CD4-positive, alpha-beta T cell treated with Interleukin-12 subunit alpha and Interleukin-12 subunit beta, for 1 hour (primary cell): ENCODE measurements at regions not wholly inside any gene's neighbourhood (a gene's known extent, or its start where the extent isn't known, plus 50 kb on each side); places are given as distances from the start of the nearest gene placed in this dataset.

Experiments used
- DNase-seq: peaks from one replicate; pipeline ENCODE4 v3.0.0-alpha.2; 2020

DNA sequence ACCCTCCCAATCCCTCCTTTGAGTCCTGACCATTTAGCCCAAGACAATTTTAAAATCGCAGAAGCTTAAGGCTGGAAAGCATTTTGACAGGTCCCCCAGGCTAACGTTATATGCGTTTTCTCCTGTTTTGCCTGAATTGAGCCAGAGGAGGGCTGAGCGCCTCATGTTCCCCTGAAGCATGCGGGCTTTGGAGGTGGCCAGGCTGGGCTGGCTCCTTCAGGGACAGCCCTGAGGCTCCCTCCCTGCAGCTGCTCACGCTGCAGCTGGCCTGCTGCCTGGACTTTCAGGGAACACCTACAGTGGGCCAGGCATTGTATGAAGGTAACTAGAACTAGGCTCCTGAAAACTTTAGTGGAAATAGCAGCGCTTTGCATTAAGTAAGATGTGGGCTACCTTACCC lies 179.2 kb downstream of the ACKR3 start:
- DNase-seq = no peak

DNA sequence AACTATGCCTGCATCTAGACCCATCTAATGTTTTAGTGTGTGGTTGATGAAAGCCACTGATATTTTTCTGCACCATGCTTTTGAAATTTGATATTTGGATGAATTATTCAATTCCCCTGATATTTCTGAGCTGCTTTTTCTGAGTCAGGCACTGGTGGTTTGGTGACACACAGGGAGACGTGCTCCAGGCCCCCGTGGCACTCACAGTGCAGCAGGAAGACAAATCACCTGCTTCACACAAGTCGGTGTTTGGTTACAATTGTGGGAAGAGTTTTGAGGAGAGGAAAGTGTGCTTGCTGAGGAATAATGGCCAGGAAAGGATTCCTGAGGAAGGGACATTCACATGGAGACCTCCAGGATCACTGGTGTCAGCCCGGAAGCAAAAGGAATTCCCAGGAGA lies 179.7 kb downstream of the ACKR3 start:
- no peak for DNase-seq

DNA sequence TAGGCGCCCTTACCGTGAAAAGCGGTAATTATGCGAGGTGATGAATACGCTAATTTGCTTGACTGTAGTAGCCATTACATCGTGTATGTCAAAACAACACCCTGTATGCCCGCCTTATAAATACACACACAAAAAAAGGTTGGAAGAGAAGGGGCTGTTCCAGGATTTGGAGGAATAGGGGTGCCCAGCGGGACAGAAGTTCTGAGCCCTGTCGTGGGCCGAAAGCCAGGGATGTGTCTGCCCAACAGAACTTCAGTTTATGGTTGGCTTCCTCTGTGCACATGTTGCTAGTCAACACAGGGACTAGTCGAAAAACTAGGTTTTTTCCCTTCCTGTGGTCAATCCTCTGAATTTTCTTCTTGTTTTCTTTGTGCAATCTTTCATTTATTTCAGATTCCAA lies 182.5 kb downstream of the ACKR3 start:
- no peak for DNase-seq

DNA sequence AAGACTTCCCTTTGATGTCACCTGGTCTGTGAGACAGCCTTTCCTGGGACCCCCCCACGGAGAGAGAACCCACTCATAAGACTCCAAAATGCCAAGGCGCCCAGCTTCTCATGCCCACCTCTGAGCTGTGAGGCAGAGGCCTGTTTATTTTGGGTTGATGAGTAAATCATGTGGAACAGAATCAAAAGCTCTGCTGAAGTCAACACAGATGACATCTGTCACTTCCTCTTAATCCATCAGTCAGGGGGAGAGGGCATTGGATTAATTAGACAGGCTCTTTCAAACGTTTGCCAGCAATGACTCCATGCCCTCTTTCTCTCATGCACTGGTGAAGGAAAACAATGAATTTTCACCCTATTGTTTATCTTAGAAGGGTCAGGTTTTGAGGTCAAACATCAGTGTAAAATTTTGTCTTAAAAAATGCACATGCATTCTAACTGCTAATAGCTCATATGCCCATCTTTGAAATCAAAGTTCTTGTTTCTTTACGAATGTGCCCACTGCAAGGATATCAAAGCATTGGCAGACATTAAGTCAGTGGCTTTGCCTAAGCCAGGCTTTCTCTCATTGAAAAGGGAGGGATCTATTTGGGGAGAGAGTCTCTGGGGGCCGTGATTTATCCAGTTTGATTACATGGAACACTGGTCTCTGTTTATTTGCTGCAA lies 184.1 kb downstream of the ACKR3 start:
- DNase-seq = no peak

DNA sequence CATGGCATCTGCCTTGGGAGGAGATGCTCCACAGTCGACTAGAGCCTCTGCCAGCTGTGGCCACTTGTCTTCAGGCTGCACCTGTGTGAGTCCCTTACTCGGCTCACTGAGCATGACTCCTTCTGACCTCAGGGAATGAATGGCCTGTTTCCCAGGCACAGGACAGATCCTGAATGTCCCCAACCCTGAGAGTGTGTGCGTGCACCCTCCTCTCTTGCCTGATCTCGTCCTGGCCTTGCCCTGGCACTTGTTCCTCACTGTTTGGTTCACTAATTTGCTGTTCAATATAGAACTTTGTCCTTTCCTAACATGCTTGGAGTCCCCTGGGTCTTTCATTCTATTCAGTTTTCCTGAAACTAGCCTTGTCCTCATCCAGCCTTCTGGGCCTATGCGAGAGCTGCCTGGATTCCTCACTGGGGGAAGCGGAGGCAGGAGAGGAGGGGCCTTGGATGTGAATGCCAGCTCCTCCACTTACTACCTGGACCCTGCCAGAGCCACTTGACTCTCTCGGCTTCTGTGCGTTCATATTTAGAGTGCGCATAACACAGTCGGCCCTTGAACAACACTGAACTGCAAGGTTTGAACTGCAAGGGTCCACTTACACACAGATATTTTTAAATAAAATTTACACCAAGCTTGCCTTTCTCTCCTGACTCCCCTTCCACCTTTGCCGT lies 184.8 kb downstream of the ACKR3 start:
- DNase-seq = no peak

DNA sequence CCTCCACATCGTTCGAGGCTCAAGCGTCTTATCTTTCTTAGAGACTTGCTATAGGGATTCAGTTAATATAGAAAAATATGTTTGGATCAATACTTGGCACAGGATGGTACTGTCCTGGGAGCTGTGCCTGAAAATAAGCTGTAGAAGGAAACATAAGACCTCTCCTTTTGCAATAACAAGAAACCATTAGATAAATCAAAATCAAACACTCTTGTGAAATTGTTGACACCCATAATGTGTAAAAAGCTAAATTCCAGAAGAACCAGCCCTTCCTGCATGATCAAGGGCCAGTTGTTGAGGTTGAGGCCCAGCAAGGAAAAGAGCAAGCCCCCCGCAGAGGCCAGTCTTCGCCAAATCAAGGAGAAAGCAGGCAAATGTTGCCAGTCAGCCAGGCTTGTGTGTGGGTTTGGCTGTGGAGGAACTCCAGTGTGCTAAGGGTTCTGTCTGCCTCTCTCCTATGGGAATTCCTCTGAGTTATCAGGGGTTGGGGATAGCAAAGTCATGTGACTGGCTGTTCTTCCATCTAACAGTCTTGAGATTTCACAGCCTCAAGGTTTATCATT lies 185.7 kb downstream of the ACKR3 start:
- no peak for DNase-seq

DNA sequence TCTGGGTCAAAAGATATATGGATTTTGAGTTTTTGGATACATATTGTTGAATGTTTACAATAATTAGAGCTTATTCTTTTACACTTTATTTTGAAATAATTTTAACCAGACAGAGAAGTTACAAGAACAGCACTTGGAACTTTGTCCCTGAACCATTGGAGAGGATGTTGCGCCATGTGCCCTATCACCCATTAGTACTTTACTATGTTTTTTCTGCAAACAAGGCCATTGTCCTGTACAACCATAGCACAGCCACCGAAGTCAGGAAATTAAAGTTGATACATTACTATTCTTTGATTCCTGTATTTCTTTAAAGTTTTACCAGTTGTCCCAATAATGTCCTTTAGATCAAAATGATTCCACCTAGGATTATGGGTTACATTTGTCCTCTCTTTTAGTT lies 188.8 kb downstream of the ACKR3 start:
- DNase-seq = no peak

DNA sequence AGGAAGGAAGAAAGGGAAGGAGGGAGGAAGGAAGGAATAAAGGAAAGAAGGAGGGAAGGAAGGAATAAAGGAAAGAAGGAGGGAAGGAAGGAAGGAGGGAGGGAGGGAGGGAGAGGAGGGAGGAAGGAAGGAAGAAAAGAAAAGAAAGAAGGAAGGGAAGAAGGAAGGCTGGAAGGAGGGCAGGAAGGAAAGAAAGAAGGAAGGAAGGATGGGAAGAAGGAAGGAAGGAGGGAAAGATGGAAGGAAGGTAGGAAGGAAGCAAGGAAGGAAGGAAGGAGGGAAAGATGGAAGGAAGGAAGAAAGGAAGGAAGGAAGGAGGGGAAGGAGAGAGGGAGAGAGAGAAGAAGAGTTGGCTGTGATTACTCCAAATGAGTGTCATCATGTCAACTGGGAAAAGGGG lies 190.6 kb downstream of the ACKR3 start:
- DNase-seq = no peak

DNA sequence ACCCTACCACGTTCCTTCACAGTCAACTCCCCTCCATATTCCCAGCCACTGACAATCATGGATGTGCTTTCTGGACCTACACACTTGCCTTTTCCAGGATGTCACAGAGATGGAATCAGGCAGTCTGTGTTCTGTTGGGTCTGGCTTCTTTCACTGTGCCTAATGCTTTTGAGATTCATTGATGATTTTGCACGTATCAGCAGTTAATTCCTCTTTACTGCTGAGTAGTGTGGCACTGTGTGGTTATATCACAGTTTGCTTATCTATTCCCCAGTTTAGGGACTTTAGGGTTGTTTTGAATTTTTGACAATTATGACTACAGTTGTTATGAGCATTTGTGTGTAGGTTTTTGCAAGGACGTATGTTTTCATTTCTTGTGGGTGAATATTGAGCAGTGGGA lies 191.7 kb downstream of the ACKR3 start:
- DNase-seq = no peak

DNA sequence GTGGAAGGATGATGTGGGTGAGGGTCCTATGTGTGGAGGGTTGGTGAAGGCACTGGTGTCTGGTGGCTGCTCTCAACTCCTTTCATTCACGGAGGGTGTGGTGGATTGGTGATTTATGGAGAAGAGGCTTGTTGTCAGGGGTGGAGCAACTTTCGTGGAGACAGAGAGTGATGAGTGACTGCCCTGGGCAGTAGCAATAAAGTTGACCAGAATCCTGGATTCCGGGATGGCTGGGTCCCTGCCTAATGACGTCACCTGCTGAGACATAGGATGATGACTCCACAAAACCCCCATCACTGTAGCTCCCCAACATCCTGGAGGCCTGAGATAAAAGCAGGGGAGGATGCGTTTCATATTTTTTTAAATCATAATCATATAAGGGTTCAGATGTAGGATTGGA lies 193.0 kb downstream of the ACKR3 start:
- no peak for DNase-seq

DNA sequence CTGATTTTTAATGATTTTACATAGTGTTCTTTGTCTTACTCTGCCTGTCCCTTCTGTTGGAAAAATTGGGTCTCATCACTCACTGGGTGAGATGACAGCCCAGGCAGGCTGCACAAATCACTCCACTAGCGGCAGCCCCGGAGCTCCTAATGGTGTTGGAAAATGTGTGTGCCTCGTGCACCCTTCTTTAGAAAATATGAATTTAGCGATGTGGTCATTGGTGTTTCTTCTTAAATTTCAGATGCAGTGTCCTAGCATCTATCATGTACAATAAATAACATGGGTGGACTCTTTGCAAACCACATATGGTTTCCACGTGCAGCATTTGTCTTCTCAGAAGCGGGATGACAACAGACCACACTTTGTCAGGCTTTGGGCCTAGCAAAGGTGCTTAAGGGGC lies 194.2 kb downstream of the ACKR3 start:
- no peak for DNase-seq

DNA sequence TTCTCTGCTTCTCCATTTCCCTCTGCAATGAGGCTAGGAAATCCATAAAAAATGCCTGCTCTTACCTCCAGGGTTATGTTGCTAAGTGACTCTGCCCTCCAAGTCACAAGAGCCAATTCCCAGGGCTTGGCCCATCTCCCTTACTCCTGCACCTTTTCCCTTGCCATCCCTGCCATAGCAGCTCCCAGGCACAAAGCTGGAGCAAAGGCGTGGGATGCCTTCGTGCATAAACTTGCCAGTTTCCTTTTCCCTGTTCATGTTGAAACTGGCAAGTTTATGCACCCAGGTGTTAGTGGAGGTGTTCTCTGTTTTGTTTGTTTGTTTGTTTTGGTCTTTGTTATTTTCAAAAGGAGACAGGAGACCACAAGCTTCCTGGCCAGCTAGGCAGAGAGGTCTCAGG lies 195.1 kb downstream of the ACKR3 start:
- DNase-seq = no peak

DNA sequence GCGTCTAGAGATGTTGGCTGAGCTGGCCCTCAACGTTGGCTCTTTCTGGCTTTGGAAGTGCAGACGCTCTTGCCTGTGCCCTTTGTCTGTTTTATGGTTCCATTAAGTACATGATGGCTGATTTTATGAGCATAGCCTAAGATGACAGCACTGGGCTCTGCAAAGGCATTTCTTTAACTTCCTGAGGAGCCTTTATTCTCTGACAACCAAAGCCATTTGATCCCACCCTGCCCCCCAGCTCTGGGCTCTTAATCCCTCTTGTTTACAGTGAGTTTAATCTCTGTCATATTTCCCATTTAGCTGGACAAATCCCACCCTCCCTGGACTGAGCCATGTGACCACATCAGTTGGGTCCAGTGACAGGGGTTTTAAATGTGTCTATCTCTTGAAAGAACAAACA lies 195.9 kb downstream of the ACKR3 start:
- no peak for DNase-seq

DNA sequence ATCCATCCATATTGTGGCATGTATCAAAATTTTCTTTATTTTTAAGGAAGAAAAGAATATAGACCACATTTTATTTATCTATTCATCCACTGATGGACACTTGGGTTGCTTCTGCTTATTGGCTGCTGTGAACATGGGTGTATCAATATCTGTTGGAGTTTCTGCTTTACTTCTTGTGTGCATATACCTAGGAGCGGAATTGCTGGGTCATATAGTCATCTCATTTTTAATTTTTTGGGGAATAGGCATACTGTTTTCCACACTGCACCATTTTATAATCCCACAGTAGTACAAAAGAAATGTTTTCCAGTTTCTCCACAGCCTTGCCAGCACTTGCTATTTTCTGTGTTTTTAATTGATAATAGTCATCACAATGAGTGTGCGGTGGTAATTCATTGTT lies 197.2 kb downstream of the ACKR3 start:
- DNase-seq = no peak

DNA sequence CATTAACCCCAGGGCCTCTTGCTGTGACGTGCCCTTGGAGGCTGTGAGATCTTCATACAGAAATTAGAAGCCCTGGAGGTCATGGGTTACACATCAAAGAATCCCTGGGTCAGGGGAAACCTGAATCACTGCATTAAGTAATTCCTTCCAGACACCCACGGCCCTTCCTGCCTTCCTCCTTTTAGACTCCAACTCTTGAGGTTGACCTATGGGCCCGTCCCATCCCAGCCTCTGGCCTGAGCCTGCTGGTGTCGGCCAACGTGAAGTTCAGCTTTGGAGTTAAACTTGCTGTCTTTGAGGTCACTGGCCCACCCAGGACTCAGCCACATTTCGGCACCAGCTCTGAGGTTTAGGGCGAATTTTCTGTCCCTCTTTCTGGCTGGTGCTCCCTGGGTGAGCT lies 198.3 kb downstream of the ACKR3 start:
- no peak for DNase-seq

DNA sequence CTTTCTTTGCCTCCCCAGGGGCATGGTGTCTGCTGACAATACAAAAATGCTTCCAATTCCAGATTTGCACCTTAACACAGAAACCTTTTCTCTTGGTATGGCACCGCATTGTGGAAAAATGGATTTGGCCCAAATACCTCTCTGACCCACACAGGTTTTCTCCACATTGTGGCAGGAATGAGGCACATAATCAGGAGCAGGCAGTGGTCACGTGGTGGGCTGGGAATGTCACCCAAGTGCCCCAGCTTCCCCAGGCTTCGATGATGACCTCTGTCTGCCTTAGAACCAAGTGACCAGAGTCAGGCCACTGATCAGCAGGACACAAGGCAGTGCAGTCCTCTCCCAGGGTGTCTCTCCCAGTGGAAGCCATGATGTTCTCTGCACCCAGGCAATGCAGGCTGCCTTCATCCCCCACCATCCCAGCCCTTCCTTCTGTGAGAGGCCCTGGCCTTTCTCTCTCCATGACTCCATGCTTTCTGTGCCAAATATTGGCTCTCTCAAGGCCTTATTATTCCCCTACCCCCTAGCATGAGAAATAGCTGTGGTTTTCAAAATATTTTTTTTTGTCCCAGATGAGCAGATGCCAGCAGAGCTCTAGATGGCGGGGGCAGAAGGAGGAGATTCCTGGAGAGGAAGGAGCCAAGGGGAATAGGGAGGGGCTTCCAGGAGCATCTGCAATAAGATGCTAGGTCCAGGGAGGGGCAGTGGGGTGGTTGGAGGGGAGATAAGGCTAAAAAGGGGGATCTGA lies 198.9 kb downstream of the ACKR3 start:
- no peak for DNase-seq

DNA sequence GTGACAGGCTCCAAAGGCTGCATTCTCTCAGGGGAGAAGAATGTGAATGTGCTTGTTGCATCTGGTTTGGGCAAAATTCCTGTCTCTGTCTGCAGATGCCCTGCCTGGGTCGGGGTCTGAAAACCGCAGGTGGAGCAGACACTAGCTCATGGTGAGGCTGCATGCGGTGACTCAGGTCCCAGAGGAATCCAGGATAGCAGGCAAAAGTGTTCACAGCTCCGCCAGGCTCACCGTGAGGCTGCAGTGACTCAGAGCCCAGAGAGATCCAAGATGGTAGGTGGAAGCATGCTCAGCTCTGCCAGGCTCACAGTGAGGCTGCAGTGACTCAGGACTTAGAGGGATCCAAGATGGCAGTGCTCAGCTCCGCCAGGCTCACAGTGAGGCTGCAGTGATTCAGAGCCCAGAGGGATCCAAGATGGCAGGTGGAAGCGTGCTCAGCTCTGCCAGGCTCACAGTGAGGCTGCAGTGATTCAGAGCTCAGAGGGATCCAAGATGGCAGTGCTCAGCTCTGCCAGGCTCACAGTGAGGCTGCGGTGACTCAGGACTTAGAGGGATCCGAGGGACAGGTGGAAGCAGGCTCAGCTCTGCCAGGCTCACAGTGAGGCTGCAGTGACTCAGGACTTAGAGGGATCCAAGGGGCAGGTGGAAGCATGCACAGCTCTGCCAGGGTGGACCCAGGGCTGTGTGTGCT lies 200.5 kb downstream of the ACKR3 start:
- DNase-seq = no peak

DNA sequence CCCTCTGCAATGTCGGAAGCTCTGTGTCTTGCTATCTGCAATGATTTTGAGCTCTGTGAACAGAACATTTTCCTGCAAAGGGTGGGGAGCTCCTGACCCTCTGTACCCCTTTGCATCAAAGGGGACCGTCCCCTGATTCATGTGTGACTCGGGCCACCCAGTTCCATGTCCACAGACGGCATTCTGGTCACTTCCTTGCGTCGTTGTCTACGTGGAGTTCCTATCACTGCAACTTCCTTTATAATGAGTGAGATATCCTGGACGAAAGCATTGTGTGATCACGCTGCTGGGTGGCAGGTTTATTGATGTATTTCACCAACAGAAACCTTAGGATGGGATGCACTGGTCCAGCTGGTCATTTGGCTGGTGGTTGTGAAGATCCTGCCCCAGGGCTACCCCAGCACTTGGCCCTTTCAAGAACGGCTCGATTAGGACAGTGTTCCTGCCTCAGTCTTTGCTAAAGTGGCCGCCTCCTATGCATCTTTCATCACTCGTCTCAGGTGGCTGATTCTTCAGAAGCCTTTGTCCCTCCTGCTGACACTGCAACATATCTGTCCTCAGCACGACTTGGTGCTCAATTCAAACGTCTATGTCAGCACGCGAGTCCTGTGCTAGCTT lies 202.7 kb downstream of the ACKR3 start:
- no peak for DNase-seq

DNA sequence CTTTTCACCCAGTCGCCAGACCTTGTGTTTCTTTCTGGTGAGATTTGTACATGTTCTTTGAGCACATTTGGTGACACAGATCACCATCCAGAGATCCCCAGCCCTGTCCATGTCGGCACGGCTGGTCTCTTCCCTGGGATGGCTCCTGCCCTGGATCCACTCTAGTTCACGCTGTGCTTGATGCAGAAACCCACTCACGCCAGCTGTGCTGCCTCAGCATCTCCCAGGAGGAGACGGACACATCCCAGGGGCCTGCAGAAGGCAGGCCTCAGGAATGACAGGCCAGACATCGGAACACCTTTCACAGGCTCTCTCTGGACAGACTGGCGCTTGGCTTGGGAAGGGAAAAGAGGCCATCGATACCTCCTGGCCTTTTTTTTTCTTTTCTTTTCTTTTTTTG lies 203.6 kb downstream of the ACKR3 start:
- DNase-seq = no peak

DNA sequence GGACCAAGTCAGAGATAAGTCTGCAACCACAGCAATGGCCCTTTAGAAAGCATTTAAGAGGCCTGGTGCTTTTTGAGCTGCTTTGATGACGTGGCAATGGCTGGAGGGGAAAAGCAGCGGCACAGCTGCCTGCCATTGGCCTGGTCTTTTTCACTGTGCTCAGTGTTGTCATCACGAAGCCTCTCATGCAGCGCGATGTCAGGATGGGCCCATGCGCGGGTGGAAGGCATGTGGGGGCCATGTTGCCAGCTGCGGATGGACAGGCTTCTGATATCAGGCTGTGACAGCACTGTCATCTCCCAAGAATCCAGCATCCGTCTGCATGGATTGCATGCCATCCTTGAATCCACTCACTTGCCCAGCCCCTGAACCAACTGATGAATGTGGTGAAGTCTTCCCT lies 204.5 kb downstream of the ACKR3 start:
- DNase-seq = no peak

DNA sequence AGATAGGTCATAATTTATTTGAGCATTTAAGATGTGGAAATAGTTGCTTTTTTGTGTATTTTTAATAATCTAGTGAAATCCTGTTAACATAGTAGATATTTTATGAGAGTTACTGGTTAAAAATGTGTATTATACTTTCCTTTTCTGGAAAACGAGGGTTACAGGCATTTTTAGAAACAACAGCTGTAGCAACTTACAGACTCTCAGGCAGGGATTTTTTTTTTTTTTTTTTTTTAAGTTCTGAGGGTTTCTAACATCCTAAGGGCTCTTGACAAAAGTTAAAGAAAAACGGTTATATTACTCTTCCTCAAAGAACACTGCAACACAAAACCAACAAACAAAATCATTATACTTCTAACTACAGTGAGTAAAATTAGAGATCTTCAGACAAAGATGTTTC lies 205.9 kb downstream of the ACKR3 start:
- DNase-seq = no peak

DNA sequence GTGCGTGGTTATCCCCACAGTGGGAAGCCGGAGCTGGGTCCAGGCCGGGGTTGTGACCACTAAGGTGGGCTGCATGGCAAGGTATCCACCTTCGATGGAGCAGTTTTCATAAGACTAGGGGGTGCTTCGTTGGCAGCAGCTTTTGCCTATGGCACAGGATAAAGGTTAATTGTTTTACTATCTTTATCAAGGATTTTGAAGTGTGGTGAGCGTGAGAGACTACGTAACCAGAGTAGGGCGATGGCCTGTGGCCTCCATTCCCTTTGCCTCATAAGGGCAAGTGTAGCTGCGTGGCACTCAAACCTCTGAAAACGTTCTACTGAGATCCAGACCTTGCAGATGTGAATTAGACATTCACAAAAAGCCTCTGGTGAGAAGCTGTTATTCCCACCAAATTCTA lies 206.6 kb downstream of the ACKR3 start:
- no peak for DNase-seq

DNA sequence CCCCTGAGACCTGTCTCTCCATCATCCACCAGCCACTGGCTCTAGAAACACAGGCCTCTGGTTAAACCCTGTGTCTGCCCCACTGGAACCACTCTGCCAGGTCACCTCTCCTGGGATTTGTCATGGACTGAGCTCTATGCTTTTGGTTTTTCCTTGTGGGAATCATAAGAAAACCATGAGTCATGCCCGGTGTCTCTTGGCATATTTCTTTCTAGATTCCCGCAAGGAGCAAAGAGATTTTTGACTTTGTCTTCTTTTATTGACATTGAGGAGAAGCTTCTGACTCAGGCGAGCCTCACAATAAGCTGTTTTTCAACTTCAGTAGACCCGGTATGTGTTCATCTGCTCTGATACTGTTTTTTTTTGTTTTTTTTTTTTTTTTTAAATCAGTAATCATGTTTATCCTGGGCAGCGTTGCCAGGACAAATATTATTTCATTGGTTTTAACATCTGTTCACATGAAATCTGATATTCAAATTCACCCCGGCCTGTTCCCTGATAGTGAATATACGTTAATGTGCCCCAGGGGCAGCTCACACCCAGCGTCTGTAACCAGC lies 207.1 kb downstream of the ACKR3 start:
- DNase-seq = no peak
